Endothelial cell of umbilical vein (primary cell): ENCODE measurements at regions not wholly inside any gene's neighbourhood (a gene's known extent, or its start where the extent isn't known, plus 50 kb on each side); places are given as distances from the start of the nearest gene placed in this dataset.

Source experiments
- BruUV-seq: library from RNA; stranded (reverse); fragments of 400-500 nt; replicated peaks from 2 replicates; lab custom pipeline; 2021; lab: Mats Ljungman, UMichigan
- CTCF ChIA-PET: fragments of 300-600, 350-600 bp; sonication (Branson Sonifier 250); formaldehyde crosslinking; loops from one replicate; lab custom pipeline; 2021; ENCODE audit warnings: antibody characterized with exemption, inconsistent platforms; lab: Charles Lee
- POLR2A ChIA-PET: fragments of 300-600, 350-600 bp; sonication (Branson Sonifier 250); formaldehyde crosslinking; loops from one replicate; lab custom pipeline; 2021; ENCODE audit warnings: antibody characterized with exemption, inconsistent platforms; lab: Charles Lee
- DNase-seq: peaks from one replicate; pipeline ENCODE4 v3.0.0-alpha.2; 2011; ENCODE audit warnings: low read depth, low spot score
- FAIRE-seq: peaks from 2 replicates; lab custom pipeline; 2011; peaks lifted over from hg19 to GRCh38; lab: Jason Lieb, UNC
- H2AFZ ChIP-seq: 2 replicates; pipeline ENCODE4 v1.6.0; 2012; ENCODE audit warnings: low read depth, low read length, control low read depth, inconsistent platforms
- H3K27ac ChIP-seq: 2 replicates; pipeline ENCODE4 v1.5.1; 2011; ENCODE audit warnings: low read depth, mild to moderate bottlenecking, control low read depth, low read length, moderate library complexity; ENCODE audit not compliant: insufficient read depth
- H3K27me3 ChIP-seq, 2 experiments: 2 replicates each; pipeline versions ENCODE4 v1.6.0 to v1.6.1; 2011; ENCODE audit warnings: low read length in 2 of 2, mixed read lengths in 1 of 2; ENCODE audit not compliant: control insufficient read depth in 2 of 2, insufficient read depth in 2 of 2
- H3K36me3 ChIP-seq, 2 experiments: 2 replicates in 1 of 2; 3 replicates in 1 of 2; pipeline ENCODE4 v1.5.1; 2011; ENCODE audit warnings: low read length in 2 of 2, mild to moderate bottlenecking in 1 of 2, moderate library complexity in 1 of 2; ENCODE audit not compliant: control insufficient read depth in 2 of 2, insufficient read depth in 2 of 2; ENCODE audit errors: extremely low read depth in 1 of 2
- H3K4me1 ChIP-seq: 3 replicates; pipeline ENCODE4 v1.5.1; 2011; ENCODE audit warnings: mild to moderate bottlenecking, low read length; ENCODE audit not compliant: control insufficient read depth, insufficient read depth; ENCODE audit errors: extremely low read depth
- H3K4me2 ChIP-seq: 2 replicates; pipeline ENCODE4 v1.6.1; 2011; ENCODE audit warnings: low read length, control low read depth, mixed read lengths; ENCODE audit not compliant: insufficient read depth
- H3K4me3 ChIP-seq, 3 experiments: fragments of 200-600 bp in 1 of 3; sonication (generic), shearing (Covaris generic) in 1 of 3; replicated peaks in 1 of 3; 2 replicates each; pipeline ENCODE4 v1.5.1; 2011 to 2016; ENCODE audit warnings: control low read depth in 3 of 3, low read length in 3 of 3, mild to moderate bottlenecking in 2 of 3, inconsistent platforms in 1 of 3, low read depth in 1 of 3, moderate library complexity in 1 of 3; ENCODE audit not compliant: insufficient read depth in 1 of 3
- H3K79me2 ChIP-seq: 2 replicates; pipeline ENCODE4 v1.6.0; 2012; ENCODE audit warnings: low read length, inconsistent platforms; ENCODE audit not compliant: control insufficient read depth, insufficient read depth
- H3K9ac ChIP-seq: replicated peaks from 2 replicates; pipeline ENCODE3; 2011; ENCODE audit warnings: low read length, control low read depth; ENCODE audit not compliant: insufficient read depth; ENCODE audit errors: extremely low read depth
- H3K9me1 ChIP-seq: replicated peaks from 3 replicates; pipeline ENCODE4 v1.6.0; 2011; ENCODE audit warnings: mild to moderate bottlenecking, low read length; ENCODE audit not compliant: control insufficient read depth, insufficient read depth; ENCODE audit errors: extremely low read depth
- H3K9me3 ChIP-seq: replicated peaks from 2 replicates; pipeline ENCODE4 v1.5.1; 2012; ENCODE audit warnings: low read length, inconsistent platforms; ENCODE audit not compliant: control insufficient read depth, insufficient read depth
- H4K20me1 ChIP-seq: replicated peaks from 2 replicates; pipeline ENCODE3; 2011; ENCODE audit warnings: mild to moderate bottlenecking, low read length; ENCODE audit not compliant: control insufficient read depth, insufficient read depth; ENCODE audit errors: extremely low read depth
- EZH2 ChIP-seq: IDR thresholded peaks from 2 replicates; pipeline ENCODE4 v1.6.1; 2012; ENCODE audit warnings: borderline replicate concordance, low read depth, mild to moderate bottlenecking, moderate library complexity, low read length, inconsistent platforms; ENCODE audit not compliant: severe bottlenecking
- GATA2 ChIP-seq: IDR thresholded peaks from 2 replicates; pipeline ENCODE4 v1.7.0; 2011; ENCODE audit warnings: low read depth, mild to moderate bottlenecking, moderate library complexity, mixed read lengths, low read length; ENCODE audit not compliant: insufficient read length, insufficient read depth
- JUN ChIP-seq: IDR thresholded peaks from 2 replicates; pipeline ENCODE4 v1.6.1; 2011; ENCODE audit warnings: borderline replicate concordance, low read depth; ENCODE audit not compliant: insufficient read length, insufficient read depth
- MYC ChIP-seq: IDR thresholded peaks from one replicate; pipeline ENCODE4 v1.6.1; 2011; ENCODE audit warnings: mild to moderate bottlenecking, low read depth, low read length
- POLR2A ChIP-seq: IDR thresholded peaks from 2 replicates; pipeline ENCODE4 v1.6.1; 2012; ENCODE audit warnings: low read depth, mild to moderate bottlenecking, control low read depth, low read length
- POLR2AphosphoS5 ChIP-seq: IDR thresholded peaks from 2 replicates; pipeline ENCODE4 v1.6.1; 2012; ENCODE audit warnings: low read depth, mild to moderate bottlenecking, control low read depth, low read length, moderate library complexity; ENCODE audit not compliant: insufficient read depth
- dilution Hi-C: fragments of 300-500 bp; cut with MboI; formaldehyde crosslinking; loops from one replicate; pipeline ENCODE4 v1.15.0; 2019; ENCODE audit warnings: low sequenced_read_pairs; ENCODE audit not compliant: extremely low pct_ligation_motif_present
- intact Hi-C: fragments of 100-400 bp; cut with micrococcal nuclease; formaldehyde crosslinking; loops from one replicate; pipeline ENCODE4 v1.10.0; 2022
- TF ChIP-seq, protein P1 (sequence below), 2 donors: IDR thresholded peaks; 1 replicate in 1 of 2; 2 replicates in 1 of 2; pipeline ENCODE4 v1.5.1; 2011; ENCODE audit warnings: low read length in 2 of 2, mild to moderate bottlenecking in 2 of 2, moderate library complexity in 2 of 2, control low read depth in 1 of 2, inconsistent platforms in 1 of 2, low read depth in 1 of 2; ENCODE audit not compliant: insufficient read depth in 1 of 2; ENCODE audit errors: extremely low read depth in 1 of 2
- TF ChIP-seq, protein P2 (sequence below): IDR thresholded peaks from 2 replicates; pipeline ENCODE4 v1.6.1; 2011; ENCODE audit not compliant: insufficient read depth, insufficient read length

GRCh38 chr20:56932575-56933330 lies 303.6 kb downstream of the TFAP2C start:
- Histone ChIP-seq H4K20me1 (no peaks in the 10 kb centered on the region), H3K4me3 (no peak overlapping the region), H3K27me3 (peaks cover 0 to under 1% of the 10 kb centered on the region in 2 experiments), H3K9ac (no peak overlapping the region), H3K79me2 (no peaks in the 10 kb centered on the region), H3K27ac (no peak overlapping the region), H3K36me3 (no peaks in the 10 kb centered on the region), H3K9me3 (no peaks in the 10 kb centered on the region), H3K4me2 (no peak overlapping the region), H3K9me1 (no peaks in the 10 kb centered on the region), H2AFZ (no peak overlapping the region), H3K4me1 (no peaks in the 10 kb centered on the region)
- dilution Hi-C loops (no loop called here), intact Hi-C loops (no loop called here)
- DNase-seq (no peak), FAIRE-seq (no peak)
- TF ChIP-seq POLR2AphosphoS5 (no peak), EZH2 (no peak), POLR2A (no peak), MYC (no peak), GATA2 (no peak), JUN (no peak)
- TF ChIP-seq, protein P1, sequence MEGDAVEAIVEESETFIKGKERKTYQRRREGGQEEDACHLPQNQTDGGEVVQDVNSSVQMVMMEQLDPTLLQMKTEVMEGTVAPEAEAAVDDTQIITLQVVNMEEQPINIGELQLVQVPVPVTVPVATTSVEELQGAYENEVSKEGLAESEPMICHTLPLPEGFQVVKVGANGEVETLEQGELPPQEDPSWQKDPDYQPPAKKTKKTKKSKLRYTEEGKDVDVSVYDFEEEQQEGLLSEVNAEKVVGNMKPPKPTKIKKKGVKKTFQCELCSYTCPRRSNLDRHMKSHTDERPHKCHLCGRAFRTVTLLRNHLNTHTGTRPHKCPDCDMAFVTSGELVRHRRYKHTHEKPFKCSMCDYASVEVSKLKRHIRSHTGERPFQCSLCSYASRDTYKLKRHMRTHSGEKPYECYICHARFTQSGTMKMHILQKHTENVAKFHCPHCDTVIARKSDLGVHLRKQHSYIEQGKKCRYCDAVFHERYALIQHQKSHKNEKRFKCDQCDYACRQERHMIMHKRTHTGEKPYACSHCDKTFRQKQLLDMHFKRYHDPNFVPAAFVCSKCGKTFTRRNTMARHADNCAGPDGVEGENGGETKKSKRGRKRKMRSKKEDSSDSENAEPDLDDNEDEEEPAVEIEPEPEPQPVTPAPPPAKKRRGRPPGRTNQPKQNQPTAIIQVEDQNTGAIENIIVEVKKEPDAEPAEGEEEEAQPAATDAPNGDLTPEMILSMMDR (IDR thresholded peaks at IDR 0.05; ENCODE audit: extremely low read depth in 1 of 2, insufficient read depth in 1 of 2, low read depth in 1 of 2, low read length in 2 of 2): no peak
- TF ChIP-seq, protein P2, sequence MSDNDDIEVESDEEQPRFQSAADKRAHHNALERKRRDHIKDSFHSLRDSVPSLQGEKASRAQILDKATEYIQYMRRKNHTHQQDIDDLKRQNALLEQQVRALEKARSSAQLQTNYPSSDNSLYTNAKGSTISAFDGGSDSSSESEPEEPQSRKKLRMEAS: no peak
- CTCF ChIA-PET: no interaction called here
- BruUV-seq: no TSS peak
- POLR2A ChIA-PET: no interaction called here
